HEK293 (cell line): ENCODE measurements at regions not wholly inside any gene's neighbourhood (a gene's known extent, or its start where the extent isn't known, plus 50 kb on each side); places are given as distances from the start of the nearest gene placed in this dataset.

Experiments
- CTCF ChIA-PET: fragments of 350-600 bp; formaldehyde crosslinking; extraction: SDS; loops from one replicate; lab custom pipeline; 2021; ENCODE audit warnings: antibody characterized with exemption; lab: Yijun Ruan, JAX
- POLR2A ChIA-PET: fragments of 300-600 bp; formaldehyde crosslinking; extraction: SDS; loops from one replicate; lab custom pipeline; 2020; ENCODE audit warnings: antibody characterized with exemption, inconsistent platforms; lab: Yijun Ruan, JAX
- H3K27ac ChIP-seq: fragments of 200-500 bp; sonication (Bioruptor generic); 2 replicates; pipeline ENCODE4 v1.5.1; 2014; ENCODE audit warnings: low read depth, low read length, control low read depth, inconsistent platforms; ENCODE audit errors: extremely low read depth
- H3K36me3 ChIP-seq, 2 experiments: fragments of 200-500 bp in 1 of 2; sonication (Bioruptor generic) in 1 of 2; 1 replicate in 1 of 2; 2 replicates in 1 of 2; pipeline ENCODE4 v1.5.1; 2014 to 2017; ENCODE audit warnings: inconsistent platforms in 2 of 2, low read length in 2 of 2; ENCODE audit not compliant: control insufficient read depth in 2 of 2, insufficient read depth in 1 of 2
- H3K4me1 ChIP-seq: fragments of 200-500 bp; sonication (Bioruptor generic); 2 replicates; pipeline ENCODE4 v1.5.1; 2014; ENCODE audit warnings: mild to moderate bottlenecking, low read length, inconsistent platforms; ENCODE audit not compliant: control insufficient read depth, insufficient read depth
- H3K4me3 ChIP-seq: 2 replicates; pipeline ENCODE4 v1.5.1; 2011; ENCODE audit warnings: low read depth, mild to moderate bottlenecking, control low read depth, low read length, moderate library complexity
- H3K9me3 ChIP-seq: fragments of 200-500 bp; sonication (Bioruptor generic); 2 replicates; pipeline ENCODE4 v1.5.1; 2014; ENCODE audit warnings: low read depth, low read length, inconsistent platforms; ENCODE audit not compliant: control insufficient read depth, insufficient read depth
- ELK4 ChIP-seq: IDR thresholded peaks from 2 replicates; pipeline ENCODE4 v1.6.1; 2011; ENCODE audit warnings: mild to moderate bottlenecking, low read depth, low read length, borderline replicate concordance
- GLIS2 ChIP-seq: fragments of 450-650 bp; formaldehyde crosslinking; IDR thresholded peaks from 2 replicates; pipeline ENCODE4 v1.5.1; 2016; ENCODE audit warnings: missing biosample characterization, missing genetic modification characterization
- IKZF3 ChIP-seq: fragments of 450-650 bp; IDR thresholded peaks from 2 replicates; pipeline ENCODE4 v1.5.0; 2018; ENCODE audit warnings: missing biosample characterization, mild to moderate bottlenecking, missing genetic modification characterization, moderate library complexity
- KLF1 ChIP-seq: fragments of 450-650 bp; formaldehyde crosslinking; IDR thresholded peaks from 2 replicates; pipeline ENCODE4 v1.5.1; 2016; ENCODE audit warnings: missing biosample characterization, missing genetic modification characterization
- KLF7 ChIP-seq: fragments of 450-650 bp; formaldehyde crosslinking; IDR thresholded peaks from 2 replicates; pipeline ENCODE4 v1.5.1; 2016; ENCODE audit warnings: missing biosample characterization, missing genetic modification characterization, borderline replicate concordance
- MEIS1 ChIP-seq: sonication (generic); formaldehyde crosslinking; IDR thresholded peaks from 2 replicates; pipeline ENCODE4 v1.8.1; 2022; ENCODE audit warnings: missing genetic modification reagents, mild to moderate bottlenecking, borderline replicate concordance
- PBX3 ChIP-seq: sonication (generic); formaldehyde crosslinking; IDR thresholded peaks from 2 replicates; pipeline ENCODE4 v1.8.1; 2022; ENCODE audit warnings: mild to moderate bottlenecking, moderate library complexity, missing genetic modification reagents
- PRDM6 ChIP-seq: fragments of 450-650 bp; formaldehyde crosslinking; IDR thresholded peaks from 2 replicates; pipeline ENCODE4 v1.5.1; 2017; ENCODE audit warnings: missing biosample characterization, missing genetic modification characterization
- RBAK ChIP-seq: fragments of 450-650 bp; formaldehyde crosslinking; IDR thresholded peaks from 2 replicates; pipeline ENCODE4 v1.5.1; 2016; ENCODE audit warnings: missing biosample characterization, missing genetic modification characterization
- ZFP37 ChIP-seq: fragments of 450-650 bp; formaldehyde crosslinking; IDR thresholded peaks from 2 replicates; pipeline ENCODE4 v1.5.1; 2016; ENCODE audit warnings: missing biosample characterization, missing genetic modification characterization
- ZFP69B ChIP-seq: fragments of 450-650 bp; formaldehyde crosslinking; IDR thresholded peaks from 2 replicates; pipeline ENCODE4 v1.5.1; 2016; ENCODE audit warnings: missing biosample characterization, missing genetic modification characterization
- ZNF10 ChIP-seq: fragments of 450-650 bp; formaldehyde crosslinking; IDR thresholded peaks from 2 replicates; pipeline ENCODE4 v1.5.1; 2017; ENCODE audit warnings: missing biosample characterization, missing genetic modification characterization
- ZNF140 ChIP-seq: fragments of 450-650 bp; formaldehyde crosslinking; IDR thresholded peaks from 2 replicates; pipeline ENCODE4 v1.5.1; 2016; ENCODE audit warnings: missing biosample characterization, missing genetic modification characterization
- ZNF18 ChIP-seq: fragments of 450-650 bp; formaldehyde crosslinking; IDR thresholded peaks from 2 replicates; pipeline ENCODE4 v1.5.1; 2016; ENCODE audit warnings: missing biosample characterization, missing genetic modification characterization
- ZNF184 ChIP-seq: fragments of 450-650 bp; IDR thresholded peaks from 2 replicates; pipeline ENCODE4 v1.5.1; 2018; ENCODE audit warnings: missing biosample characterization, mild to moderate bottlenecking, missing genetic modification characterization
- ZNF529 ChIP-seq: fragments of 450-650 bp; formaldehyde crosslinking; IDR thresholded peaks from 2 replicates; pipeline ENCODE4 v1.5.1; 2017; ENCODE audit warnings: missing genetic modification characterization, missing biosample characterization; ENCODE audit not compliant: insufficient replicate concordance
- ZNF530 ChIP-seq: fragments of 450-650 bp; formaldehyde crosslinking; IDR thresholded peaks from 2 replicates; pipeline ENCODE4 v1.5.1; 2016; ENCODE audit warnings: low read depth, missing biosample characterization, missing genetic modification characterization
- ZNF561 ChIP-seq: fragments of 450-650 bp; IDR thresholded peaks from 2 replicates; pipeline ENCODE4 v1.5.1; 2018; ENCODE audit warnings: missing biosample characterization, missing genetic modification characterization, borderline replicate concordance
- ZNF610 ChIP-seq: fragments of 450-650 bp; formaldehyde crosslinking; IDR thresholded peaks from 2 replicates; pipeline ENCODE4 v1.5.1; 2016; ENCODE audit warnings: missing biosample characterization, missing genetic modification characterization, borderline replicate concordance
- ZNF621 ChIP-seq: fragments of 450-650 bp; formaldehyde crosslinking; IDR thresholded peaks from 2 replicates; pipeline ENCODE4 v1.5.1; 2017; ENCODE audit warnings: missing biosample characterization, missing genetic modification characterization
- ZNF639 ChIP-seq: fragments of 450-650 bp; formaldehyde crosslinking; IDR thresholded peaks from 2 replicates; pipeline ENCODE4 v1.5.1; 2016; ENCODE audit warnings: missing biosample characterization, missing genetic modification characterization
- ZNF658 ChIP-seq: fragments of 450-650 bp; formaldehyde crosslinking; IDR thresholded peaks from 2 replicates; pipeline ENCODE4; 2016; ENCODE audit warnings: missing biosample characterization, missing genetic modification characterization
- ZNF664 ChIP-seq: fragments of 450-650 bp; formaldehyde crosslinking; IDR thresholded peaks from 2 replicates; pipeline ENCODE4 v1.5.1; 2016; ENCODE audit warnings: missing biosample characterization, missing genetic modification characterization
- ZNF692 ChIP-seq: fragments of 450-650 bp; formaldehyde crosslinking; IDR thresholded peaks from 2 replicates; pipeline ENCODE4 v1.5.1; 2016; ENCODE audit warnings: missing biosample characterization, missing genetic modification characterization
- ZNF776 ChIP-seq: fragments of 450-650 bp; formaldehyde crosslinking; IDR thresholded peaks from 2 replicates; pipeline ENCODE4 v1.5.0; 2017; ENCODE audit warnings: missing biosample characterization, missing genetic modification characterization, borderline replicate concordance
- ZNF791 ChIP-seq: fragments of 450-650 bp; formaldehyde crosslinking; IDR thresholded peaks from 2 replicates; pipeline ENCODE4 v1.5.1; 2016; ENCODE audit warnings: missing biosample characterization, missing genetic modification characterization

- TF ChIP-seq ZNF791 (tag by site-specific recombination) (no peak), ZNF529 (tag by site-specific recombination) (no peak)
Measured at GRCh38 chr13:33751151-33751550, 66.8 kb upstream of the RFC3 start (continued).

GRCh38 chr13:33752094-33752493 lies 65.9 kb upstream of the RFC3 start:
- TF ChIP-seq ZFP69B (no peak), ZNF621 (tag by site-specific recombination) (no peak), PRDM6 (tag by site-specific recombination) (no peak), ZFP37 (tag by site-specific recombination) (no peak), ELK4 (no peak), RBAK (tag by site-specific recombination) (no peak), KLF1 (tag by site-specific recombination) (no peak), ZNF18 (tag by site-specific recombination) (no peak), ZNF658 (tag by site-specific recombination) (no peak), ZNF184 (tag by site-specific recombination) (no peak), ZNF664 (tag by site-specific recombination) (no peak), ZNF561 (tag by site-specific recombination) (no peak), MEIS1 (no peak), KLF7 (tag by site-specific recombination) (no peak)
- no peaks in the 10 kb centered on the region for H3K4me1 ChIP-seq
- no peak overlapping the region for H3K4me3 ChIP-seq
- no peak overlapping the region for H3K27ac ChIP-seq
- ChIA-PET CTCF (no interaction called here), POLR2A (no interaction called here)
- H3K9me3 ChIP-seq: no peaks in the 10 kb centered on the region
- H3K36me3 ChIP-seq: no peaks in the 10 kb centered on the region

GRCh38 chr13:33752597-33752996 lies 65.4 kb upstream of the RFC3 start:
- CTCF ChIA-PET: no interaction called here
- POLR2A ChIA-PET: no interaction called here
- H3K36me3 ChIP-seq: no peaks in the 10 kb centered on the region
- H3K27ac ChIP-seq: no peak overlapping the region
- H3K9me3 ChIP-seq: no peaks in the 10 kb centered on the region
- no peak overlapping the region for H3K4me3 ChIP-seq
- TF ChIP-seq GLIS2 (tag by site-specific recombination) (no peak), ZNF610 (tag by site-specific recombination) (no peak), ZNF692 (tag by site-specific recombination) (no peak), ZNF776 (tag by site-specific recombination) (no peak), ZNF140 (tag by site-specific recombination) (no peak), PBX3 (no peak), ZNF639 (tag by site-specific recombination) (no peak), IKZF3 (tag by site-specific recombination) (no peak), ZNF10 (tag by site-specific recombination) (no peak), ZNF530 (tag by site-specific recombination) (no peak)
- H3K4me1 ChIP-seq: no peaks in the 10 kb centered on the region
